ENCODE measurements at regions not wholly inside any gene's neighbourhood (a gene's known extent, or its start where the extent isn't known, plus 50 kb on each side); places are given as distances from the start of the nearest gene placed in this dataset.

DNA sequence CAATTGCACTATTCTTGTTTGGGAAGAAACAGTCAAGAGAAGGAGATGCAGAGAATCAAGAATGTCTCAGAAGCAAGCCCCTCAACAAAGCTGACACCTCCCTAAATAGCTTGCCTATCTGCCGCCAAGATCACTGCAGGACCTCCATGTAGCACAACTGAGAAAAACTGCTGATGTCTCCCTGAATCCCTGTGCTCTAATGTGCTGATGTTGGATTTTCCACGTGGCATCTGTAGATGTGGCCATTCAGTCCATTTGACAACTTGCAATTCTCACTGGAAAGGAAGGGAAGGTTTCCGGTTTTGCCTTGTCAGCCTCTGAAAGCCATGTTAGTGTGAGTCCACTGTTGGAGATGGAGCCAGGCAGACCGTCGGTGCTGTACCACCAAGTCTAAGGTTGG, 374.0 kb downstream of the DIRAS2 start:
- no peak for TF ChIP-seq POLR2A (IDR thresholded peaks at IDR 0.05; ENCODE audit: low read length)
- no peak for TF ChIP-seq GATA1 (IDR thresholded peaks at IDR 0.05; ENCODE audit: low read depth, low read length)
